Kidney epithelial cell (primary cell): ENCODE measurements at regions not wholly inside any gene's neighbourhood (a gene's known extent, or its start where the extent isn't known, plus 50 kb on each side); places are given as distances from the start of the nearest gene placed in this dataset.

Experiments used
- DNase-seq: peaks from one replicate; pipeline ENCODE4 v3.0.0-alpha.2; 2010; ENCODE audit warnings: low read depth
- H3K27me3 ChIP-seq: 2 replicates; pipeline ENCODE4 v1.6.0; 2011; ENCODE audit warnings: low read length; ENCODE audit not compliant: control insufficient read depth, insufficient read depth
- H3K36me3 ChIP-seq: 2 replicates; pipeline ENCODE4 v1.5.1; 2011; ENCODE audit warnings: low read length; ENCODE audit not compliant: control insufficient read depth, insufficient read depth
- H3K4me3 ChIP-seq: 2 replicates; pipeline ENCODE4 v1.5.1; 2011; ENCODE audit warnings: low read depth, mild to moderate bottlenecking, control low read depth, low read length
- CTCF ChIP-seq: IDR thresholded peaks from 2 replicates; pipeline ENCODE4 v1.5.1; 2011; ENCODE audit warnings: mild to moderate bottlenecking, moderate library complexity, low read length, control low read depth, inconsistent platforms; ENCODE audit not compliant: insufficient read depth, poor library complexity, severe bottlenecking

- no peaks in the 10 kb centered on the region for H3K36me3 ChIP-seq
- no peak overlapping the region for H3K4me3 ChIP-seq
- no peak for TF ChIP-seq CTCF
- no peak for DNase-seq
- no peaks in the 10 kb centered on the region for H3K27me3 ChIP-seq
These were observed 101.7 kb upstream of the PARP11 start for GRCh38 chr12:3974883-3975282.

- no peak for DNase-seq
- no peak for TF ChIP-seq CTCF
- Histone ChIP-seq H3K27me3 (no peaks in the 10 kb centered on the region), H3K4me3 (no peak overlapping the region), H3K36me3 (no peaks in the 10 kb centered on the region)
These were observed 100.9 kb upstream of the PARP11 start for GRCh38 chr12:3973973-3974644.

GRCh38 chr12:3973269-3973884 lies 100.2 kb upstream of the PARP11 start:
- Histone ChIP-seq H3K27me3 (no peaks in the 10 kb centered on the region), H3K36me3 (no peaks in the 10 kb centered on the region), H3K4me3 (no peak overlapping the region)
- no peak for TF ChIP-seq CTCF
- no peak for DNase-seq

GRCh38 chr12:3972576-3972975 lies 99.4 kb upstream of the PARP11 start:
- no peaks in the 10 kb centered on the region for H3K36me3 ChIP-seq
- no peaks in the 10 kb centered on the region for H3K27me3 ChIP-seq
- no peak for TF ChIP-seq CTCF
- no peak overlapping the region for H3K4me3 ChIP-seq
- no peak for DNase-seq

GRCh38 chr12:3968523-3968922 lies 95.3 kb upstream of the PARP11 start:
- no peak overlapping the region for H3K4me3 ChIP-seq
- no peaks in the 10 kb centered on the region for H3K27me3 ChIP-seq
- no peak for TF ChIP-seq CTCF
- no peaks in the 10 kb centered on the region for H3K36me3 ChIP-seq
- no peak for DNase-seq
